Left lung (tissue), 4 donors: ENCODE measurements at regions not wholly inside any gene's neighbourhood (a gene's known extent, or its start where the extent isn't known, plus 50 kb on each side); places are given as distances from the start of the nearest gene placed in this dataset.

ENCODE experiments used
- ATAC-seq: fragments of 200-7000 bp; cut with Tn5 transposase; one replicate; pipeline ENCODE4 v1.9.1; 2020; ENCODE audit warnings: moderate library complexity
- DNase-seq, 4 donors: peaks; one replicate each; pipeline ENCODE4 v3.0.0-alpha.2; 2013 to 2020
- H3K27ac ChIP-seq, 2 donors: fragments of 200-600 bp; sonication (generic) in 1 of 2; one replicate each; pipeline versions ENCODE4 v1.5.0 to v1.8.0; 2020 to 2021
- H3K27me3 ChIP-seq, 2 donors: fragments of 200-600 bp; sonication (generic) in 1 of 2; one replicate each; pipeline versions ENCODE4 v1.5.0 to v1.8.0; 2020 to 2021
- H3K36me3 ChIP-seq, 2 donors: fragments of 200-600 bp; sonication (generic) in 1 of 2; one replicate each; pipeline versions ENCODE4 v1.5.0 to v1.8.0; 2020 to 2021
- H3K4me1 ChIP-seq, 2 donors: fragments of 200-600 bp; one replicate each; pipeline ENCODE4 v1.8.0; 2021
- H3K4me3 ChIP-seq, 2 donors: fragments of 200-600 bp; sonication (generic) in 1 of 2; one replicate each; pipeline versions ENCODE4 v1.5.0 to v1.8.0; 2020 to 2021; ENCODE audit warnings: mild to moderate bottlenecking in 1 of 2
- H3K9me3 ChIP-seq, 2 donors: fragments of 200-600 bp; sonication (generic) in 1 of 2; one replicate each; pipeline versions ENCODE4 v1.5.0 to v1.8.0; 2020 to 2021
- CTCF ChIP-seq, 2 donors: fragments of 200-600 bp; sonication (generic) in 1 of 2; IDR thresholded peaks; one replicate each; pipeline versions ENCODE4 v1.5.0 to v1.8.0; 2021; ENCODE audit warnings: antibody characterized with exemption in 2 of 2
- intact Hi-C, 2 donors: fragments of 100-400 bp; cut with DNase I; formaldehyde crosslinking; loops; one replicate each; pipeline versions ENCODE4 v1.11.2 to v1.14.2; 2022
- donor health status: DM: no; HTN: yes; CAD: no.
- donor health status: DM: no; HTN: no; CAD: no.

DNA sequence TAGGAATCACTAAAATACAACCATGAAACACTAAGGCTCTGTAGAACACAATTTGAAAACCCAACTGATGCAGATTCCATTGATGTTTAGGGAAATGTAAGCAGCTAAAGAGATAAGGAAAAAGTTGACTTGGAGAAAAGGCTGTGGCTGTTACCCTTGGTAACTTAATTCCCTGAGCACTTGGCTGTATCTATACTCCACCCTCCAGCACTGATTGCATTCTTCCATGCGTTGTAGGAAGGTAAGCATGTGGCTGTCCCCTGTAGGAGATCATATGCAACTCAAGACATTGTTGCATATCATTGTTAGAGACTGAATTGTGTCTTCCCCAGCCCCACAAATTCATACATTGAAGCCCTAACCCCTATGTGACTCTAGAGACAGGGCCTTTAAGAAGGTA lies 184.5 kb downstream of the CEMIP2 start:
- Histone ChIP-seq H3K27ac (no peak overlapping the region), H3K27me3 (no peaks in the 10 kb centered on the region), H3K9me3 (no peaks in the 10 kb centered on the region), H3K4me1 (no peaks in the 10 kb centered on the region), H3K4me3 (no peak overlapping the region), H3K36me3 (no peaks in the 10 kb centered on the region)
- ATAC-seq (no peak), DNase-seq (no peak)
- intact Hi-C loops, result no loop called here
- no peak for TF ChIP-seq CTCF (IDR thresholded peaks at IDR 0.05)

- Histone ChIP-seq H3K36me3 (no peaks in the 10 kb centered on the region), H3K9me3 (no peaks in the 10 kb centered on the region), H3K4me1 (no peaks in the 10 kb centered on the region), H3K27ac (no peak overlapping the region), H3K27me3 (no peaks in the 10 kb centered on the region), H3K4me3 (no peak overlapping the region)
- ATAC-seq (no peak), DNase-seq (no peak)
- intact Hi-C loops, result no loop called here
- no peak for TF ChIP-seq CTCF (IDR thresholded peaks at IDR 0.05)
These were observed 186.0 kb downstream of the CEMIP2 start for GRCh38 chr9:71582347-71582746.

DNA sequence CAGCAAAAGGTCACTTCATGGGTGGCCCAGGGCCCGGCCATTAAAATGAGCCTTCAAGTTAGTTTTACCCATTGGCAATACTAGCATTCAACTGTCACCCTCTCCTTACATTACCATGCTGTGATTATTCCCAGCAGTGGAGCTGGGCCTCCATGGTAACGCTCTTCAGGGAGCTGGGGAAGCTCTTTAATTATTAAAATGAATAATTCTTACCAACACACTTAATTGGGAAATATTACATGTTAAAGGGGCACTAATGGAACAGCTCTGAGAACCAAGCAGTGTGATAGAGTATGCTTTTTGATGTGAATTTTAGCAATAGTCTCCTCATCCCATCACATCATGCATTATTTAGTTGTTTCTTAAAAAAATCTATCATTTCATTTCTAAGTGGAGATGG lies 187.2 kb downstream of the CEMIP2 start:
- no peaks in the 10 kb centered on the region for H3K4me1 ChIP-seq
- DNase-seq, result no peak
- ATAC-seq, result no peak
- H3K27me3 ChIP-seq, result no peaks in the 10 kb centered on the region
- no peaks in the 10 kb centered on the region for H3K36me3 ChIP-seq
- intact Hi-C loops, result no loop called here
- no peak for TF ChIP-seq CTCF (IDR thresholded peaks at IDR 0.05)
- no peak overlapping the region for H3K27ac ChIP-seq
- no peaks in the 10 kb centered on the region for H3K9me3 ChIP-seq
- H3K4me3 ChIP-seq, result no peak overlapping the region

- ATAC-seq, result no peak
- H3K27ac ChIP-seq, result no peak overlapping the region
- H3K9me3 ChIP-seq, result no peaks in the 10 kb centered on the region
- no peak for TF ChIP-seq CTCF (IDR thresholded peaks at IDR 0.05)
- H3K36me3 ChIP-seq, result no peaks in the 10 kb centered on the region
- H3K27me3 ChIP-seq, result no peaks in the 10 kb centered on the region
- no peaks in the 10 kb centered on the region for H3K4me1 ChIP-seq
- intact Hi-C loops, result no loop called here
- no peak for DNase-seq
- no peak overlapping the region for H3K4me3 ChIP-seq
These were observed 197.1 kb downstream of the CEMIP2 start for GRCh38 chr9:71571186-71571585.

DNA sequence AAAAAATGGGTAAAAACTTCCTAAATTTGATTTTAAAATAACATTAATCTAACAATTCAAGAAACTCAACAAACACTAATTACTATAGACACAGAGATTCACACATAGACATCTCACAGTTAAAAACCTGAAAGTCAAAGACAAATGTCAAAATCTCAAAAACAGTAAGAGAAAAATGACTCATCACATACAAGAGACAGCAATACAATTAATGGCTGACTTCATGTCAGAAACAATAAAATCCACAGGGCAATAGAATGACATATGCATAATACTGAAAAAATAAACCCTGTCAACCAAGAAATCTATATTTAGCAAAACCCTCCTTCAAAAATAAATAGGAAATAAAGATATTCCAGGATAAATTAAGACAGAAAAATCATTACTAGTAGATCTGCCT lies 200.4 kb downstream of the CEMIP2 start:
- Histone ChIP-seq H3K27me3 (no peaks in the 10 kb centered on the region), H3K9me3 (no peaks in the 10 kb centered on the region), H3K36me3 (no peaks in the 10 kb centered on the region), H3K4me1 (no peaks in the 10 kb centered on the region), H3K27ac (no peak overlapping the region), H3K4me3 (no peak overlapping the region)
- TF ChIP-seq CTCF (IDR thresholded peaks at IDR 0.05), result no peak
- intact Hi-C loops, result no loop called here
- ATAC-seq (no peak), DNase-seq (no peak)
